GM23248 (cell line): ENCODE measurements at regions not wholly inside any gene's neighbourhood (a gene's known extent, or its start where the extent isn't known, plus 50 kb on each side); places are given as distances from the start of the nearest gene placed in this dataset.
A peak's percentile ranks its signal among the peaks of the same experiment; 100 is the strongest.

ENCODE experiments used
- DNase-seq: peaks from one replicate; pipeline ENCODE4 v3.0.0-alpha.2; 2015
- H2AFZ ChIP-seq: fragments of 200-600 bp; sonication (generic); 2 replicates; pipeline ENCODE4 v1.6.1; 2016; ENCODE audit warnings: antibody characterized with exemption
- H3F3A ChIP-seq: fragments of 200-600 bp; sonication (generic); 2 replicates; pipeline ENCODE4 v1.6.1; 2016; ENCODE audit warnings: mild to moderate bottlenecking, antibody characterized with exemption, mixed run types; ENCODE audit not compliant: insufficient read depth
- H3K27ac ChIP-seq: fragments of 200-600 bp; sonication (generic); 2 replicates; pipeline ENCODE4 v1.5.1; 2016; ENCODE audit warnings: mild to moderate bottlenecking
- H3K27me3 ChIP-seq: fragments of 200-600 bp; sonication (generic); replicated peaks from 2 replicates; pipeline ENCODE4 v1.6.1; 2016; ENCODE audit warnings: mild to moderate bottlenecking; ENCODE audit not compliant: insufficient read depth
- H3K36me3 ChIP-seq: fragments of 200-600 bp; sonication (generic); 2 replicates; pipeline ENCODE4 v1.6.1; 2016; ENCODE audit warnings: low read depth, mild to moderate bottlenecking
- H3K4me1 ChIP-seq: fragments of 200-600 bp; sonication (generic); 2 replicates; pipeline ENCODE4 v1.6.1; 2016; ENCODE audit warnings: mild to moderate bottlenecking; ENCODE audit not compliant: insufficient read depth
- H3K4me2 ChIP-seq: fragments of 200-600 bp; sonication (generic); one replicate; pipeline ENCODE4 v1.6.1; 2016; ENCODE audit warnings: mild to moderate bottlenecking; ENCODE audit not compliant: unreplicated experiment
- H3K4me3 ChIP-seq: fragments of 200-600 bp; sonication (generic); 2 replicates; pipeline ENCODE4 v1.5.1; 2016; ENCODE audit warnings: mild to moderate bottlenecking
- H3K79me2 ChIP-seq: fragments of 200-600 bp; sonication (generic); 2 replicates; pipeline ENCODE4 v1.6.1; 2016; ENCODE audit warnings: mild to moderate bottlenecking; ENCODE audit not compliant: insufficient read depth
- H3K9ac ChIP-seq: fragments of 200-600 bp; sonication (generic); 2 replicates; pipeline ENCODE4 v1.6.1; 2016; ENCODE audit warnings: mild to moderate bottlenecking
- H3K9me2 ChIP-seq: fragments of 200-600 bp; sonication (generic); 2 replicates; pipeline ENCODE4 v1.6.1; 2016; ENCODE audit warnings: mixed run types, mild to moderate bottlenecking, moderate library complexity; ENCODE audit not compliant: insufficient read depth
- H3K9me3 ChIP-seq: fragments of 200-600 bp; sonication (generic); one replicate; pipeline ENCODE4 v1.6.1; 2017; ENCODE audit warnings: low read depth
- H4K20me1 ChIP-seq: fragments of 200-600 bp; sonication (generic); 2 replicates; pipeline ENCODE4 v1.6.0; 2016; ENCODE audit not compliant: insufficient read depth
- EZH2 ChIP-seq: fragments of 200-600 bp; sonication (generic); IDR thresholded peaks from 2 replicates; pipeline ENCODE4 v1.6.1; 2018; ENCODE audit warnings: antibody characterized with exemption, mild to moderate bottlenecking; ENCODE audit not compliant: insufficient read depth, poor library complexity, severe bottlenecking
- EZH2phosphoT487 ChIP-seq: fragments of 200-600 bp; sonication (generic); IDR thresholded peaks from 2 replicates; pipeline ENCODE4 v1.6.1; 2018; ENCODE audit warnings: antibody characterized with exemption, moderate library complexity, mild to moderate bottlenecking, low read depth; ENCODE audit not compliant: insufficient read depth
- WGBS, 2 experiments: methylation state at CpG; one replicate each; pipeline ENCODE4 v1.1.6; 2015 to 2017; ENCODE audit warnings: low lambda C conversion rate in 2 of 2, low coverage in 1 of 2; ENCODE audit errors: missing lambda C conversion rate in 2 of 2; 5-methylcytosine and 5-hydroxymethylcytosine counted together
- in situ Hi-C: fragments of 300-500 bp; cut with MboI; formaldehyde crosslinking; loops from 2 replicates; pipeline ENCODE4 v1.15.0; 2020

DNA sequence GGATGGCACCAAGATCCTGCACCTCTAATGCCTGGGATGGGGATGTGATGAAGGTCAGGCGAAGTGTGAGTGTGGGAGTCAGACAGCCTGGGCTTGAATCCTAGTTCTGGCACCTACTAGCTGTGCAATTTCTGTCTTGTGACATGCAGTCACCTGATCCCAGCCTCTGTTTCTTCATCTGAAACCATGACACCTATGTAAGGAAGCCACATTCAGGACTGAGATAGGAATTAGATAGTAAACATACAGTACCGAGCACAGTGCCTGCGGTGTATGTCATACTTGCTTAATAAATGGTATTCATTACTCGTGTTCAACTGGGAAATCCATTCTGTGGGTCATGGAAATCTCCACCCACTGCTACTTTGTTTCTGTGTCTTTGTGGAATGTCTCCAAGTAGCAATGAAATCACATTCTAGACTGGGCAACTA lies 140.6 kb upstream of the STC2 start:
- Histone ChIP-seq H3K4me1 (peaks cover 29% of the 10 kb centered on the region), H3K27me3 (no peaks in the 10 kb centered on the region), H2AFZ (no peak overlapping the region), H3K9me2 (no peaks in the 10 kb centered on the region), H4K20me1 (no peaks in the 10 kb centered on the region), H3F3A (peaks cover 24% of the 10 kb centered on the region), H3K9me3 (no peaks in the 10 kb centered on the region), H3K27ac (peak overlapping the region; percentile 32; the same call in 1 of the 2 replicates), H3K4me3 (no peak overlapping the region), H3K36me3 (no peaks in the 10 kb centered on the region), H3K9ac (no peak overlapping the region), H3K79me2 (no peaks in the 10 kb centered on the region), H3K4me2 (no peak overlapping the region)
- WGBS, 2 experiments = 34 to 38% methylated on average over 4 of the region's 4 CpGs
- peak; percentile 66 for DNase-seq
- in situ Hi-C loops = no loop called here
- TF ChIP-seq EZH2phosphoT487 = no peak
- no peak for TF ChIP-seq EZH2

DNA sequence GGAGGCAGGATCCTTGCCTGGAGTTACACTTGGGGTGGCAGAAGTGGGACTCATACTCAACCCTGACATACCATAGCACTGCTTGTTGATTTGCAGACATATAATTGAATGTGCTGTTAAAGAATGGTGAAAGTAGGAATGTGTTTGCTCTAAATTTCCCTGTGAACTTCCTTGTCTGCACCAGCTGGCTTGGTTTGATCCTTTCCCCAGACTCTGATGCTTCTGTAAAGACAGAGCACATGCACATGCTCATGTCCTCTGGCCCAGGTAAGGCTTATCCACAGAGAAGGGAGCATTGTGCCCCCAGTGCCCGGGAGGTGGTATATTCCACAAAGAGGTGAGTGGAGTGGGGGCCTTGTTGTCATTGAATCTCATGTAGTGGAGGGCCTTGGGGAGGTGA lies 138.0 kb upstream of the STC2 start:
- Histone ChIP-seq H3K4me2 (no peak overlapping the region), H3K4me3 (no peak overlapping the region), H3F3A (no peaks in the 10 kb centered on the region), H3K9me3 (no peaks in the 10 kb centered on the region), H3K27ac (no peak overlapping the region), H3K27me3 (no peaks in the 10 kb centered on the region), H3K9ac (no peak overlapping the region), H4K20me1 (no peaks in the 10 kb centered on the region), H3K4me1 (peaks cover 5% of the 10 kb centered on the region; the same call in 1 of the 2 replicates), H2AFZ (no peak overlapping the region), H3K9me2 (no peaks in the 10 kb centered on the region), H3K36me3 (no peaks in the 10 kb centered on the region), H3K79me2 (no peaks in the 10 kb centered on the region)
- no peak for DNase-seq
- in situ Hi-C loops = no loop called here
- 61 to 83% methylated on average over 1 of the region's 1 CpG for whole genome bisulfite sequencing, 2 experiments
- TF ChIP-seq EZH2phosphoT487 (no peak), EZH2 (no peak)

DNA sequence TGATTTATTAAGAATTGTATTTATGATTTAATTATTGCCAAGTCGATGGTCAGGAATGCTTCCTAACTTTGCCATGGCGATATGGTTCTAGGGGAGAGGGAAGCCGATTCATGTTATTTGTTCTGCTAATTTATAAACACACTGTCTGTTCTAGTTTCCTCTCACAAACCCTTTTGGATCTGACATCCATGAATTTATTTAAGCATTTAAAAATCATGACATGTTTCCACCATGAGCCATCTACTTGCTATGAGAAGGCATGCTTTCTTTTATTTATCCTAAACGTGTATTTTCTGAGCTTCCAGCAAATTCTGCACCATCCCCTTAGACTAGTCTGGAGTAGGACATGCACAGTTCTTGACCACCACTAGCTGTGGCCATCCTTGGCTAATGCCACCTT lies 136.6 kb upstream of the STC2 start:
- in situ Hi-C loops = no loop called here

DNA sequence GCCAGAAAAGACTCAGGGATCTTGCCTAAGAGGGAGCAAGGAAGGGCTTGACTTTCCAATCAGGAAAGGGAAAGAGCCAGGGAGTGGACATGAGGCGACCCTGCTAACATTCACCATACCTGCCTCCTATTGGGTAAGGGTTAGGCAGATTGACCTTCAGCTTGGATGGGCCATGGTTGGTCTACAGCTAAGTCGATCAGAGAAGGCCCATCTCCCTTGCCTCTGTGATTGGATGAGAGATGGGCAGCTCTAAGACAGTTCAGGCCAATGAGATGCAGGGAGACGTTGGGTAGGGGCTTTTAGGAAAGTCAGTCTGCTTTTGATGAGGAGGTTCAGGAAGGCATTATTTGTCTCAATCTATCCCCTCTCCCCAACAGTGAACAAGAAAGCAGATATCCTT lies 135.0 kb upstream of the STC2 start:
- Histone ChIP-seq H3K27ac (no peak overlapping the region), H4K20me1 (no peaks in the 10 kb centered on the region), H3F3A (0 out of 2 replicates have a peak, but pooled peaks cover 4% of the 10 kb centered on the region), H3K9me3 (no peaks in the 10 kb centered on the region), H3K27me3 (no peaks in the 10 kb centered on the region), H3K79me2 (no peaks in the 10 kb centered on the region), H3K9ac (no peak overlapping the region), H2AFZ (no peak overlapping the region), H3K4me2 (no peak overlapping the region), H3K4me1 (peaks cover 8% of the 10 kb centered on the region; the same call in 1 of the 2 replicates), H3K9me2 (no peaks in the 10 kb centered on the region), H3K4me3 (no peak overlapping the region), H3K36me3 (no peaks in the 10 kb centered on the region)
- in situ Hi-C loops = no loop called here
- no peak for TF ChIP-seq EZH2phosphoT487
- TF ChIP-seq EZH2 = no peak
- no peak for DNase-seq
- WGBS, 2 experiments = 87 to 90% methylated on average over 3 of the region's 3 CpGs

More for the DNA sequence above, 136.6 kb upstream of the STC2 start:
- Histone ChIP-seq H3K4me2 (no peak overlapping the region), H3K9me3 (no peaks in the 10 kb centered on the region), H3K9ac (no peak overlapping the region), H3K27me3 (no peaks in the 10 kb centered on the region), H4K20me1 (no peaks in the 10 kb centered on the region), H3K4me3 (no peak overlapping the region), H3K27ac (no peak overlapping the region), H3F3A (no peaks in the 10 kb centered on the region), H3K9me2 (no peaks in the 10 kb centered on the region), H3K4me1 (peaks cover 5% of the 10 kb centered on the region; the same call in 1 of the 2 replicates), H2AFZ (no peak overlapping the region), H3K36me3 (no peaks in the 10 kb centered on the region), H3K79me2 (no peaks in the 10 kb centered on the region)
- DNase-seq = no peak
- no peak for TF ChIP-seq EZH2
- TF ChIP-seq EZH2phosphoT487 = no peak
- 79 to 80% methylated on average over 4 of the region's 4 CpGs for WGBS, 2 experiments
